ENCODE measurements at regions not wholly inside any gene's neighbourhood (a gene's known extent, or its start where the extent isn't known, plus 50 kb on each side); places are given as distances from the start of the nearest gene placed in this dataset.

- no peak overlapping the region for H3K27ac ChIP-seq (ENCODE audit: low read length)
- H3K4me3 Mint-ChIP-seq, result no peak overlapping the region
- no peaks in the 10 kb centered on the region for H3K36me3 ChIP-seq (ENCODE audit: control insufficient read depth, insufficient read depth, low read length)
- H3K9me3 Mint-ChIP-seq, result peaks cover 7 to 9% of the 10 kb centered on the region in 2 donors
- intact Hi-C loops (cut with micrococcal nuclease), result no loop called here
- H3K4me3 ChIP-seq (ENCODE audit: low read length), result no peak overlapping the region
- no peaks in the 10 kb centered on the region for H3K27me3 ChIP-seq (ENCODE audit: control insufficient read depth, insufficient read depth, low read length)
- DNase-seq (no peak), ATAC-seq (no peak)
- WGBS (ENCODE audit: insufficient coverage), result 92% methylated on average over 2 of the region's 2 CpGs
- H3K4me1 Mint-ChIP-seq, result no peaks in the 10 kb centered on the region
- H3K4me1 ChIP-seq (ENCODE audit: control insufficient read depth, insufficient read depth, low read length), result no peaks in the 10 kb centered on the region
- H3K27me3 Mint-ChIP-seq (ENCODE audit: low read depth in 2 of 2), result no peaks in the 10 kb centered on the region
- no peak for TF ChIP-seq CTCF (IDR thresholded peaks at IDR 0.05)
- no peaks in the 10 kb centered on the region for H3K9me3 ChIP-seq (ENCODE audit: control insufficient read depth, insufficient read depth, low read length)
- no peaks in the 10 kb centered on the region for H3K36me3 Mint-ChIP-seq
- no peak overlapping the region for H3K27ac Mint-ChIP-seq
Measured at GRCh38 chr5:106493910-106494309, 1176.8 kb downstream of the EFNA5 start.

- TF ChIP-seq CTCF (IDR thresholded peaks at IDR 0.05), result no peak
- ATAC-seq (no peak), DNase-seq (no peak)
- Mint-ChIP-seq H3K4me1 (no peaks in the 10 kb centered on the region), H3K4me3 (no peak overlapping the region), H3K36me3 (no peaks in the 10 kb centered on the region), H3K9me3 (peaks cover 3 to 4% of the 10 kb centered on the region in 2 donors), H3K27ac (no peak overlapping the region), H3K27me3 (ENCODE audit: low read depth in 2 of 2) (no peaks in the 10 kb centered on the region)
- no peaks in the 10 kb centered on the region for H3K9me3 ChIP-seq (ENCODE audit: control insufficient read depth, insufficient read depth, low read length)
- intact Hi-C loops (cut with micrococcal nuclease), result no loop called here
- no peaks in the 10 kb centered on the region for H3K4me1 ChIP-seq (ENCODE audit: control insufficient read depth, insufficient read depth, low read length)
- no peak overlapping the region for H3K27ac ChIP-seq (ENCODE audit: low read length)
- H3K27me3 ChIP-seq (ENCODE audit: control insufficient read depth, insufficient read depth, low read length), result no peaks in the 10 kb centered on the region
- no peak overlapping the region for H3K4me3 ChIP-seq (ENCODE audit: low read length)
- WGBS (ENCODE audit: insufficient coverage), result 83% methylated on average over 1 of the region's 3 CpGs
- no peaks in the 10 kb centered on the region for H3K36me3 ChIP-seq (ENCODE audit: control insufficient read depth, insufficient read depth, low read length)
Measured at GRCh38 chr5:106489004-106489403, 1181.7 kb downstream of the EFNA5 start.

- ATAC-seq (no peak), DNase-seq (no peak)
- intact Hi-C loops (cut with micrococcal nuclease), result no loop called here
- no peak for TF ChIP-seq CTCF (IDR thresholded peaks at IDR 0.05)
- H3K27me3 ChIP-seq (ENCODE audit: control insufficient read depth, insufficient read depth, low read length), result no peaks in the 10 kb centered on the region
- H3K4me1 ChIP-seq (ENCODE audit: control insufficient read depth, insufficient read depth, low read length), result no peaks in the 10 kb centered on the region
- Mint-ChIP-seq H3K4me3 (no peak overlapping the region), H3K27ac (no peak overlapping the region), H3K4me1 (no peaks in the 10 kb centered on the region), H3K9me3 (peaks cover 6 to 7% of the 10 kb centered on the region in 2 donors), H3K27me3 (ENCODE audit: low read depth in 2 of 2) (no peaks in the 10 kb centered on the region), H3K36me3 (no peaks in the 10 kb centered on the region)
- H3K4me3 ChIP-seq (ENCODE audit: low read length), result no peak overlapping the region
- no peaks in the 10 kb centered on the region for H3K9me3 ChIP-seq (ENCODE audit: control insufficient read depth, insufficient read depth, low read length)
- no peak overlapping the region for H3K27ac ChIP-seq (ENCODE audit: low read length)
- H3K36me3 ChIP-seq (ENCODE audit: control insufficient read depth, insufficient read depth, low read length), result no peaks in the 10 kb centered on the region
Measured at GRCh38 chr5:106488407-106488806, 1182.3 kb downstream of the EFNA5 start.

- Histone ChIP-seq H3K4me3 (ENCODE audit: low read length) (no peak overlapping the region), H3K27me3 (ENCODE audit: control insufficient read depth, insufficient read depth, low read length) (no peaks in the 10 kb centered on the region), H3K27ac (ENCODE audit: low read length) (no peak overlapping the region), H3K4me1 (ENCODE audit: control insufficient read depth, insufficient read depth, low read length) (no peaks in the 10 kb centered on the region), H3K36me3 (ENCODE audit: control insufficient read depth, insufficient read depth, low read length) (no peaks in the 10 kb centered on the region), H3K9me3 (ENCODE audit: control insufficient read depth, insufficient read depth, low read length) (no peaks in the 10 kb centered on the region)
- no peak for TF ChIP-seq CTCF (IDR thresholded peaks at IDR 0.05)
- no peaks in the 10 kb centered on the region for H3K27me3 Mint-ChIP-seq (ENCODE audit: low read depth in 2 of 2)
- no peak for DNase-seq
- no peak overlapping the region for H3K27ac Mint-ChIP-seq
- H3K9me3 Mint-ChIP-seq, result peaks cover 4 to 7% of the 10 kb centered on the region in 2 donors
- H3K4me3 Mint-ChIP-seq, result no peak overlapping the region
- no peak for ATAC-seq
- intact Hi-C loops (cut with micrococcal nuclease), result no loop called here
- H3K4me1 Mint-ChIP-seq, result no peaks in the 10 kb centered on the region
- no peaks in the 10 kb centered on the region for H3K36me3 Mint-ChIP-seq
Measured at GRCh38 chr5:106481374-106481773, 1189.4 kb downstream of the EFNA5 start.

Measured in natural killer cell (primary cell).